Esophagus squamous epithelium (tissue), 4 donors: ENCODE measurements at regions not wholly inside any gene's neighbourhood (a gene's known extent, or its start where the extent isn't known, plus 50 kb on each side); places are given as distances from the start of the nearest gene placed in this dataset.

Experiments
- POLR2A ChIP-seq, 4 donors: fragments of 450-650 bp; IDR thresholded peaks; one replicate each; pipeline ENCODE4 v1.6.1; 2017; ENCODE audit warnings: antibody characterized with exemption in 4 of 4, mild to moderate bottlenecking in 4 of 4, moderate library complexity in 3 of 4
- TF ChIP-seq, protein P1 (sequence below), 6 experiments: fragments of 450-650 bp in 4 of 6; fragments of 200-600 bp in 2 of 6; sonication (generic) in 2 of 6; IDR thresholded peaks; one replicate each; pipeline ENCODE4 v1.5.1; 2016 to 2019; ENCODE audit warnings: antibody characterized with exemption in 6 of 6, mild to moderate bottlenecking in 4 of 6, moderate library complexity in 4 of 6

DNA sequence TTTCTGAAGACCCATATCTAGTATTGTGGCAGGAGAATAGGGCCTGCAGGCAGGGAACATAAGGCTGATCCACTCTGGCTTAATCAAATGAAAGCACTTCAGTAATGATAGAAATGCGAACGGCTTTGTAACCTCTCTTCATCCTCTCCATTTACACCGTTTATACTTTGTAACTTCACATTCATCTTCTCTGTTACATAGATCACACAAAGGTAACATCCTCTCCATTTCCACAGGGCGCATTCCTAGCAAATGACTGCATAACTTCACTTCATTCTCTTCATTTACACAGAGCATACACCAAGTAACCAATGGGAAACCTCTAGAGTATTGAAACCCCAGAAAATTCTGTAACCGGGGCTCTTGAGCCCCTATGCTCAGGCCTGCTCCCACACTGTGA, 65.5 kb upstream of the SLC34A2 start:
- no peak for TF ChIP-seq POLR2A (IDR thresholded peaks at IDR 0.05)
- TF ChIP-seq, protein P1, sequence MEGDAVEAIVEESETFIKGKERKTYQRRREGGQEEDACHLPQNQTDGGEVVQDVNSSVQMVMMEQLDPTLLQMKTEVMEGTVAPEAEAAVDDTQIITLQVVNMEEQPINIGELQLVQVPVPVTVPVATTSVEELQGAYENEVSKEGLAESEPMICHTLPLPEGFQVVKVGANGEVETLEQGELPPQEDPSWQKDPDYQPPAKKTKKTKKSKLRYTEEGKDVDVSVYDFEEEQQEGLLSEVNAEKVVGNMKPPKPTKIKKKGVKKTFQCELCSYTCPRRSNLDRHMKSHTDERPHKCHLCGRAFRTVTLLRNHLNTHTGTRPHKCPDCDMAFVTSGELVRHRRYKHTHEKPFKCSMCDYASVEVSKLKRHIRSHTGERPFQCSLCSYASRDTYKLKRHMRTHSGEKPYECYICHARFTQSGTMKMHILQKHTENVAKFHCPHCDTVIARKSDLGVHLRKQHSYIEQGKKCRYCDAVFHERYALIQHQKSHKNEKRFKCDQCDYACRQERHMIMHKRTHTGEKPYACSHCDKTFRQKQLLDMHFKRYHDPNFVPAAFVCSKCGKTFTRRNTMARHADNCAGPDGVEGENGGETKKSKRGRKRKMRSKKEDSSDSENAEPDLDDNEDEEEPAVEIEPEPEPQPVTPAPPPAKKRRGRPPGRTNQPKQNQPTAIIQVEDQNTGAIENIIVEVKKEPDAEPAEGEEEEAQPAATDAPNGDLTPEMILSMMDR (IDR thresholded peaks at IDR 0.05), result no peak
